Upper lobe of left lung (tissue), 6 donors: ENCODE measurements at regions not wholly inside any gene's neighbourhood (a gene's known extent, or its start where the extent isn't known, plus 50 kb on each side); places are given as distances from the start of the nearest gene placed in this dataset.

ENCODE experiments used
- ATAC-seq, 2 donors: fragments of 200-7000 bp; cut with Tn5 transposase; one replicate each; pipeline ENCODE4 v1.9.1; 2022; ENCODE audit warnings: mild to moderate bottlenecking in 2 of 2, moderate library complexity in 2 of 2; ENCODE audit not compliant: low FRiP score in 2 of 2
- DNase-seq, 2 donors: peaks; one replicate each; pipeline ENCODE4 v3.0.0-alpha.2; 2019 to 2020
- H3K27ac ChIP-seq, 4 donors: fragments of 200-600 bp; sonication (generic); one replicate each; pipeline ENCODE4 v1.5.1; 2016 to 2019
- H3K27me3 ChIP-seq, 4 donors: fragments of 200-600 bp; sonication (generic); one replicate each; pipeline ENCODE4 v1.5.1; 2017 to 2019
- H3K36me3 ChIP-seq, 4 donors: fragments of 200-600 bp; sonication (generic); one replicate each; pipeline ENCODE4 v1.5.1; 2016 to 2019
- H3K4me1 ChIP-seq, 4 donors: fragments of 200-600 bp; sonication (generic); one replicate each; pipeline ENCODE4 v1.5.1; 2018 to 2019
- H3K4me3 ChIP-seq, 4 donors: fragments of 200-600 bp; sonication (generic); one replicate each; pipeline ENCODE4 v1.5.1; 2017 to 2019; ENCODE audit warnings: mild to moderate bottlenecking in 2 of 4, moderate library complexity in 1 of 4
- H3K9me3 ChIP-seq, 4 donors: fragments of 200-600 bp; sonication (generic); one replicate each; pipeline ENCODE4 v1.5.1; 2018 to 2019
- EP300 ChIP-seq, 4 donors: sonication (generic); formaldehyde crosslinking; IDR thresholded peaks; one replicate each; pipeline ENCODE4 v1.5.1; 2017; ENCODE audit warnings: antibody characterized with exemption in 4 of 4, control low read depth in 2 of 4
- POLR2A ChIP-seq, 4 donors: fragments of 450-650 bp; IDR thresholded peaks; one replicate each; pipeline ENCODE4 v1.5.1; 2016 to 2017; ENCODE audit warnings: antibody characterized with exemption in 4 of 4, mild to moderate bottlenecking in 2 of 4
- POLR2AphosphoS5 ChIP-seq, 2 donors: sonication (generic); formaldehyde crosslinking; IDR thresholded peaks; one replicate each; pipeline ENCODE4 v1.5.1; 2017; ENCODE audit warnings: antibody characterized with exemption in 2 of 2
- WGBS, 2 donors: methylation state at CpG; one replicate each; pipeline ENCODE4 v1.1.5; 2017 to 2018; 5-methylcytosine and 5-hydroxymethylcytosine counted together
- TF ChIP-seq, protein P1 (sequence below), 6 experiments: fragments of 450-650 bp in 4 of 6; fragments of 200-600 bp in 2 of 6; sonication (generic) in 2 of 6; IDR thresholded peaks; one replicate each; pipeline ENCODE4 v1.5.1; 2016 to 2019; ENCODE audit warnings: antibody characterized with exemption in 6 of 6
- donor health status: DM: no; HTN: no; CAD: no; lungs with moderate emphysema.
- donor health status: DM: no; HTN: yes; CAD: no; lungs with severe emphysema.

- no peak for DNase-seq
- no peaks in the 10 kb centered on the region for H3K4me1 ChIP-seq
- no peaks in the 10 kb centered on the region for H3K36me3 ChIP-seq
- H3K27ac ChIP-seq: no peak overlapping the region
- no peaks in the 10 kb centered on the region for H3K9me3 ChIP-seq
- H3K4me3 ChIP-seq: no peak overlapping the region
- ATAC-seq: no peak
- TF ChIP-seq EP300 (IDR thresholded peaks at IDR 0.05) (no peak), POLR2A (IDR thresholded peaks at IDR 0.05) (no peak), POLR2AphosphoS5 (IDR thresholded peaks at IDR 0.05) (no peak)
- TF ChIP-seq, protein P1, sequence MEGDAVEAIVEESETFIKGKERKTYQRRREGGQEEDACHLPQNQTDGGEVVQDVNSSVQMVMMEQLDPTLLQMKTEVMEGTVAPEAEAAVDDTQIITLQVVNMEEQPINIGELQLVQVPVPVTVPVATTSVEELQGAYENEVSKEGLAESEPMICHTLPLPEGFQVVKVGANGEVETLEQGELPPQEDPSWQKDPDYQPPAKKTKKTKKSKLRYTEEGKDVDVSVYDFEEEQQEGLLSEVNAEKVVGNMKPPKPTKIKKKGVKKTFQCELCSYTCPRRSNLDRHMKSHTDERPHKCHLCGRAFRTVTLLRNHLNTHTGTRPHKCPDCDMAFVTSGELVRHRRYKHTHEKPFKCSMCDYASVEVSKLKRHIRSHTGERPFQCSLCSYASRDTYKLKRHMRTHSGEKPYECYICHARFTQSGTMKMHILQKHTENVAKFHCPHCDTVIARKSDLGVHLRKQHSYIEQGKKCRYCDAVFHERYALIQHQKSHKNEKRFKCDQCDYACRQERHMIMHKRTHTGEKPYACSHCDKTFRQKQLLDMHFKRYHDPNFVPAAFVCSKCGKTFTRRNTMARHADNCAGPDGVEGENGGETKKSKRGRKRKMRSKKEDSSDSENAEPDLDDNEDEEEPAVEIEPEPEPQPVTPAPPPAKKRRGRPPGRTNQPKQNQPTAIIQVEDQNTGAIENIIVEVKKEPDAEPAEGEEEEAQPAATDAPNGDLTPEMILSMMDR (IDR thresholded peaks at IDR 0.05): no peak
- no peaks in the 10 kb centered on the region for H3K27me3 ChIP-seq
- WGBS, 2 donors: 69 to 84% methylated on average over 4 of the region's 4 CpGs
Observed at GRCh38 chr1:223460566-223461189, 67.5 kb downstream of the CCDC185 start.

GRCh38 chr1:223462047-223462630 lies 68.9 kb downstream of the CCDC185 start:
- H3K9me3 ChIP-seq: no peaks in the 10 kb centered on the region
- WGBS, 2 donors: 93 to 98% methylated on average over 5 of the region's 5 CpGs
- DNase-seq: no peak
- ATAC-seq: no peak
- no peaks in the 10 kb centered on the region for H3K27me3 ChIP-seq
- H3K36me3 ChIP-seq: no peaks in the 10 kb centered on the region
- no peak overlapping the region for H3K4me3 ChIP-seq
- no peaks in the 10 kb centered on the region for H3K4me1 ChIP-seq
- TF ChIP-seq POLR2AphosphoS5 (IDR thresholded peaks at IDR 0.05) (no peak), EP300 (IDR thresholded peaks at IDR 0.05) (no peak), POLR2A (IDR thresholded peaks at IDR 0.05) (no peak)
- TF ChIP-seq, protein P1 (IDR thresholded peaks at IDR 0.05): no peak
- no peak overlapping the region for H3K27ac ChIP-seq

DNA sequence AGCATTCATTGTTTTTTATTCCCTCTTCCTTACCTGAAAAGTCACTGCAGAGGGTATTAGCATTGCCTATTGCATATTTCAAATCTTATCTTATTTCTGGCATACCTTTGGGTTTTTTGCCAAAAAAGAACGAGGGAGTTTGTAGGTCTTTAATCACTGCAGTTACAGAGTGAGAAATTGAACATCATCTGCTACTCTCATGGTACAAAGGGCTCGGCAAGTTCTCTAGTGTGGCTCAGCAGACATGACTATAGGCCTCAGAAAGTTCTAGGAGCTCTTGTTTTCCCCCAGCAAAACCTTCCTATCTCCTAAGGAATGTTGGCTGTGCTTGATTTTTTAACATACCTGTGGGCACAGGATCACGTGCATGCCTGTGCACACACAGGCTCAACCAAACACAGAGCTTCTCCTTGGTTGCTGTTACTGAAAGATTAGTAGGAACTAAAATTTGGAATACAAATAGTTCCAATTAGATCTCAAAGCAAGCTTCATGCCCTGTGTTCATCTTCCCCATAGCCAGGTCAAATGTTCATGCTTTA lies 69.7 kb downstream of the CCDC185 start:
- DNase-seq: no peak

GRCh38 chr1:223466151-223466550 lies 72.9 kb downstream of the CCDC185 start:
- no peaks in the 10 kb centered on the region for H3K36me3 ChIP-seq
- no peak overlapping the region for H3K4me3 ChIP-seq
- no peak overlapping the region for H3K27ac ChIP-seq
- H3K4me1 ChIP-seq: no peaks in the 10 kb centered on the region
- WGBS, 2 donors: 67 to 69% methylated on average over 1 of the region's 1 CpG
- H3K27me3 ChIP-seq: no peaks in the 10 kb centered on the region
- ATAC-seq: no peak
- TF ChIP-seq, protein P1 (IDR thresholded peaks at IDR 0.05): no peak
- no peak for TF ChIP-seq POLR2AphosphoS5 (IDR thresholded peaks at IDR 0.05)
- TF ChIP-seq EP300 (IDR thresholded peaks at IDR 0.05): no peak
- TF ChIP-seq POLR2A (IDR thresholded peaks at IDR 0.05): no peak
- H3K9me3 ChIP-seq: no peaks in the 10 kb centered on the region
- DNase-seq: no peak

More for the DNA sequence above, 69.7 kb downstream of the CCDC185 start:
- H3K9me3 ChIP-seq: no peaks in the 10 kb centered on the region
- H3K4me1 ChIP-seq: no peaks in the 10 kb centered on the region
- no peak overlapping the region for H3K27ac ChIP-seq
- H3K27me3 ChIP-seq: no peaks in the 10 kb centered on the region
- TF ChIP-seq, protein P1 (IDR thresholded peaks at IDR 0.05): no peak
- TF ChIP-seq POLR2A (IDR thresholded peaks at IDR 0.05): no peak
- no peak for TF ChIP-seq POLR2AphosphoS5 (IDR thresholded peaks at IDR 0.05)
- TF ChIP-seq EP300 (IDR thresholded peaks at IDR 0.05): no peak
- H3K36me3 ChIP-seq: no peaks in the 10 kb centered on the region
- ATAC-seq: no peak
- H3K4me3 ChIP-seq: no peak overlapping the region
- WGBS, 2 donors: 55 to 56% methylated on average over 3 of the region's 3 CpGs
